MCF 10A (cell line): ENCODE measurements at regions not wholly inside any gene's neighbourhood (a gene's known extent, or its start where the extent isn't known, plus 50 kb on each side); places are given as distances from the start of the nearest gene placed in this dataset.
A peak's percentile ranks its signal among the peaks of the same experiment; 100 is the strongest.

Experiments
- BruUV-seq: library from RNA; stranded (reverse); fragments of 400-500 nt; replicated peaks from 2 replicates; lab custom pipeline; 2021; lab: Mats Ljungman, UMichigan
- CTCF ChIA-PET: fragments of 300-600 bp; sonication (Branson Sonifier 250); formaldehyde crosslinking; extraction: SDS; loops from one replicate; lab custom pipeline; 2021; ENCODE audit warnings: antibody characterized with exemption, inconsistent platforms; lab: Yijun Ruan, JAX
- POLR2A ChIA-PET: fragments of 300-600, 350-650 bp; sonication (Branson Sonifier 250); formaldehyde crosslinking; extraction: SDS; loops from one replicate; lab custom pipeline; 2020; ENCODE audit warnings: antibody characterized with exemption, inconsistent platforms; lab: Yijun Ruan, JAX
- DNase-seq: peaks from one replicate; pipeline ENCODE4 v3.0.0-alpha.2; 2018; ENCODE audit not compliant: unreplicated experiment
- H3K27ac Mint-ChIP-seq: one replicate; pipeline ENCODE4 v1.8.0; 2022; ENCODE audit warnings: mild to moderate bottlenecking, low read depth, mixed read lengths; ENCODE audit not compliant: unreplicated experiment
- H3K27me3 Mint-ChIP-seq: one replicate; pipeline ENCODE4 v1.8.0; 2022; ENCODE audit warnings: mixed read lengths; ENCODE audit not compliant: insufficient read depth, unreplicated experiment
- H3K36me3 Mint-ChIP-seq: one replicate; pipeline ENCODE4 v1.8.0; 2022; ENCODE audit warnings: mild to moderate bottlenecking, moderate library complexity, mixed read lengths; ENCODE audit not compliant: insufficient read depth, unreplicated experiment
- H3K4me1 Mint-ChIP-seq: one replicate; pipeline ENCODE4 v1.8.0; 2022; ENCODE audit warnings: mixed read lengths; ENCODE audit not compliant: insufficient read depth, unreplicated experiment
- H3K4me3 Mint-ChIP-seq: one replicate; pipeline ENCODE4 v1.8.0; 2022; ENCODE audit warnings: mild to moderate bottlenecking, moderate library complexity, mixed read lengths; ENCODE audit not compliant: unreplicated experiment
- H3K9me3 Mint-ChIP-seq: one replicate; pipeline ENCODE4 v1.8.0; 2022; ENCODE audit warnings: mixed read lengths; ENCODE audit not compliant: unreplicated experiment
- intact Hi-C: fragments of 100-400 bp; cut with micrococcal nuclease; formaldehyde crosslinking; loops from 2 replicates; pipeline ENCODE4 v1.14.1; 2022
- TF ChIP-seq, protein P1 (sequence below): fragments of 200-600 bp; IDR thresholded peaks from one replicate; pipeline ENCODE4 v1.8.0; 2022; ENCODE audit warnings: antibody characterized with exemption, mild to moderate bottlenecking; ENCODE audit not compliant: unreplicated experiment

- H3K27me3 Mint-ChIP-seq, result no peaks in the 10 kb centered on the region
- ChIA-PET CTCF (interaction anchor here (0.6 to 1.1 kb wide), 4 partner anchors 19 to 240 kb away, joined by 3 to 6 read pairs (median 3); no protein-coding TSS in a partner anchor), POLR2A (interaction anchor here (0.7 to 3.1 kb wide), 3 partner anchors 43 to 1176 kb away, joined by 3 to 14 read pairs (median 4); partner anchors contain the start of gene TFAP2A)
- no peaks in the 10 kb centered on the region for H3K36me3 Mint-ChIP-seq
- H3K4me1 Mint-ChIP-seq, result no peaks in the 10 kb centered on the region
- TF ChIP-seq, protein P1, sequence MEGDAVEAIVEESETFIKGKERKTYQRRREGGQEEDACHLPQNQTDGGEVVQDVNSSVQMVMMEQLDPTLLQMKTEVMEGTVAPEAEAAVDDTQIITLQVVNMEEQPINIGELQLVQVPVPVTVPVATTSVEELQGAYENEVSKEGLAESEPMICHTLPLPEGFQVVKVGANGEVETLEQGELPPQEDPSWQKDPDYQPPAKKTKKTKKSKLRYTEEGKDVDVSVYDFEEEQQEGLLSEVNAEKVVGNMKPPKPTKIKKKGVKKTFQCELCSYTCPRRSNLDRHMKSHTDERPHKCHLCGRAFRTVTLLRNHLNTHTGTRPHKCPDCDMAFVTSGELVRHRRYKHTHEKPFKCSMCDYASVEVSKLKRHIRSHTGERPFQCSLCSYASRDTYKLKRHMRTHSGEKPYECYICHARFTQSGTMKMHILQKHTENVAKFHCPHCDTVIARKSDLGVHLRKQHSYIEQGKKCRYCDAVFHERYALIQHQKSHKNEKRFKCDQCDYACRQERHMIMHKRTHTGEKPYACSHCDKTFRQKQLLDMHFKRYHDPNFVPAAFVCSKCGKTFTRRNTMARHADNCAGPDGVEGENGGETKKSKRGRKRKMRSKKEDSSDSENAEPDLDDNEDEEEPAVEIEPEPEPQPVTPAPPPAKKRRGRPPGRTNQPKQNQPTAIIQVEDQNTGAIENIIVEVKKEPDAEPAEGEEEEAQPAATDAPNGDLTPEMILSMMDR, result no peak
- DNase-seq, result no peak
- no peak overlapping the region for H3K4me3 Mint-ChIP-seq
- no peaks in the 10 kb centered on the region for H3K9me3 Mint-ChIP-seq
- no peak overlapping the region for H3K27ac Mint-ChIP-seq
- intact Hi-C loops, result loop anchor here (5.0 kb wide), 3 partner anchors 160 to 830 kb away; no protein-coding TSS in a partner anchor
- no TSS peak for BruUV-seq
Measured at GRCh38 chr6:9252799-9253198, 817.5 kb upstream of the SLC35B3 start.

GRCh38 chr6:9250852-9251251, 815.5 kb upstream of the SLC35B3 start:
- ChIA-PET POLR2A (interaction anchor here (0.6 to 3.1 kb wide), 13 partner anchors 16 to 1180 kb away, joined by 3 to 14 read pairs (median 3); partner anchors contain the start of gene TFAP2A), CTCF (interaction anchor here (0.6 to 2.3 kb wide), 21 partner anchors 10 to 1184 kb away, joined by 3 to 14 read pairs (median 4); partner anchors contain the start of gene TFAP2A)
- H3K27me3 Mint-ChIP-seq, result no peaks in the 10 kb centered on the region
- no peaks in the 10 kb centered on the region for H3K4me1 Mint-ChIP-seq
- no peaks in the 10 kb centered on the region for H3K36me3 Mint-ChIP-seq
- TF ChIP-seq, protein P1, result peak; percentile 69
- H3K27ac Mint-ChIP-seq, result no peak overlapping the region
- peak; percentile 78 for DNase-seq
- intact Hi-C loops, result loop anchor here (1.0 to 5.0 kb wide), 8 partner anchors 161 to 1178 kb away; partner anchors contain the start of gene TFAP2A
- H3K4me3 Mint-ChIP-seq, result no peak overlapping the region
- BruUV-seq, result no TSS peak
- H3K9me3 Mint-ChIP-seq, result no peaks in the 10 kb centered on the region

DNA sequence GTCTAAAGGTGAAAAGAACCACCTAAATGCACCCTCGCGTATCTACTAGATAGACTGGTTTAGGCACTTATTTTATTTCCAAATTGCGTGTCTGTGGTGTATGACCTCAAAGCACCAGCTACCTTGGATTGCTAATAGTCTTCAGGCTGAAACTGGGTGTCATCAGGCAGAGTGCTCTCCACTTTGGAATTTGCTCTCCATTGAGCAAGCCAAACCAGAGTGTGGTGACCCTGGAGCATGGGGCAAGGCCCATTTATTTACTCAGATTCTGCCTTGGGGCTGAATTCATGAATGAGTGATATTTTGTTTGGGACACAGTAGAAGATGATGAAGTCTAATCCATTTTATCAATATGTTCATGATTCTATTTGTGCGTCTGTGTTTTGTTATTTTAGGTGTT, 812.8 kb upstream of the SLC35B3 start:
- H3K36me3 Mint-ChIP-seq, result no peaks in the 10 kb centered on the region
- no peaks in the 10 kb centered on the region for H3K27me3 Mint-ChIP-seq
- no peak overlapping the region for H3K4me3 Mint-ChIP-seq
- CTCF ChIA-PET, result no interaction called here
- H3K4me1 Mint-ChIP-seq, result no peaks in the 10 kb centered on the region
- no peak overlapping the region for H3K27ac Mint-ChIP-seq
- H3K9me3 Mint-ChIP-seq, result no peaks in the 10 kb centered on the region
- POLR2A ChIA-PET, result interaction anchor here (0.6 kb wide), 1 partner anchor 1158 kb away, joined by 3 read pairs; no protein-coding TSS in a partner anchor
- BruUV-seq, result no TSS peak
- DNase-seq, result peak; percentile 4
- intact Hi-C loops, result no loop called here
- TF ChIP-seq, protein P1, result no peak

DNA sequence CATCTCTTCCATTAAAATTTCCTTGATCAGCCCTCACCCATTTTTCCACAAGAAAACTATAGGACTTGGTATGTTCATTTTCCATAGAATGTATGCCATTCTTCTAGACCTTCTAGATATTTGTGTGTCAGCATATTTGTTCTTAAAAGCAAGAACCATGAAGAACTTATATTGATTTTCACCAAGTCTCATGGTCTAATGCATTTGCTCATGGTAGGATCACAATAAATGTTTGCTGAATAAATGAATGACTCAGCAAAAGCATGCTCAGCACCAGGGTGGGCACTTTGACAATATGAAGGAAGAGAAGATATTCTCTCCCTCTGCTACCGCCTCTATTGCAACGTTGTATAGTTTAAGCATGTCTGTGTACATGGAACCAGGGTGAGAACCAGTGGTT, 805.5 kb upstream of the SLC35B3 start:
- H3K27me3 Mint-ChIP-seq, result no peaks in the 10 kb centered on the region
- BruUV-seq, result no TSS peak

More for the DNA sequence above, 805.5 kb upstream of the SLC35B3 start:
- no peak for DNase-seq
- TF ChIP-seq, protein P1, result no peak
- Mint-ChIP-seq H3K36me3 (no peaks in the 10 kb centered on the region), H3K4me3 (no peak overlapping the region), H3K9me3 (no peaks in the 10 kb centered on the region), H3K27ac (no peak overlapping the region), H3K4me1 (no peaks in the 10 kb centered on the region)
- intact Hi-C loops, result no loop called here
- ChIA-PET POLR2A (no interaction called here), CTCF (no interaction called here)
